Fibroblast of lung (primary cell): ENCODE measurements at regions not wholly inside any gene's neighbourhood (a gene's known extent, or its start where the extent isn't known, plus 50 kb on each side); places are given as distances from the start of the nearest gene placed in this dataset.

ENCODE experiments used
- DNase-seq, 2 donors: peaks; one replicate each; pipeline versions ENCODE4 v3.0.0 to v3.0.0-alpha.2; 2010; ENCODE audit warnings: low read depth in 2 of 2
- H2AFZ ChIP-seq: 2 replicates; pipeline ENCODE4 v1.5.1; 2012; ENCODE audit warnings: low read length, control low read depth, inconsistent platforms
- H3K27ac ChIP-seq: 2 replicates; pipeline ENCODE4 v1.5.1; 2011; ENCODE audit warnings: low read length, control low read depth; ENCODE audit not compliant: insufficient read depth
- H3K27me3 ChIP-seq: 2 replicates; pipeline ENCODE4 v1.5.1; 2011; ENCODE audit warnings: mild to moderate bottlenecking, low read length; ENCODE audit not compliant: control insufficient read depth, insufficient read depth
- H3K36me3 ChIP-seq: 2 replicates; pipeline ENCODE4 v1.5.1; 2011; ENCODE audit warnings: low read length; ENCODE audit not compliant: control insufficient read depth, insufficient read depth
- H3K4me1 ChIP-seq: 2 replicates; pipeline ENCODE4 v1.5.1; 2011; ENCODE audit warnings: low read length; ENCODE audit not compliant: control insufficient read depth, insufficient read depth; ENCODE audit errors: extremely low read depth
- H3K4me2 ChIP-seq: 2 replicates; pipeline ENCODE4 v1.5.1; 2011; ENCODE audit warnings: low read length, control low read depth; ENCODE audit not compliant: insufficient read depth; ENCODE audit errors: extremely low read depth
- H3K4me3 ChIP-seq, 4 experiments: fragments of 200-600 bp in 1 of 4; sonication (generic) in 1 of 4; replicated peaks in 1 of 4; 2 replicates each; pipeline ENCODE4 v1.5.1; 2011 to 2016; ENCODE audit warnings: low read length in 4 of 4, low read depth in 3 of 4, mild to moderate bottlenecking in 3 of 4, control low read depth in 2 of 4, inconsistent platforms in 1 of 4, mixed read lengths in 1 of 4; ENCODE audit not compliant: insufficient read depth in 1 of 4; ENCODE audit errors: control extremely low read depth in 1 of 4
- H3K79me2 ChIP-seq: 2 replicates; pipeline ENCODE4 v1.5.1; 2012; ENCODE audit warnings: mild to moderate bottlenecking, low read length, inconsistent platforms; ENCODE audit not compliant: control insufficient read depth, insufficient read depth
- H3K9ac ChIP-seq: 2 replicates; pipeline ENCODE4 v1.5.1; 2011; ENCODE audit warnings: mild to moderate bottlenecking, low read length, control low read depth; ENCODE audit not compliant: insufficient read depth
- H3K9me3 ChIP-seq: 2 replicates; pipeline ENCODE4 v1.5.1; 2012; ENCODE audit warnings: low read depth, low read length; ENCODE audit not compliant: control insufficient read depth, insufficient read depth
- H4K20me1 ChIP-seq: 2 replicates; pipeline ENCODE4 v1.5.1; 2011; ENCODE audit warnings: low read length; ENCODE audit not compliant: control insufficient read depth, insufficient read depth; ENCODE audit errors: extremely low read depth
- CTCF ChIP-seq, 2 donors: IDR thresholded peaks in 1 of 2; conservative IDR thresholded peaks in 1 of 2; 1 replicate in 1 of 2; 2 replicates in 1 of 2; pipeline ENCODE4 v1.5.1; 2011 to 2012; ENCODE audit warnings: low read length in 2 of 2, control low read depth in 1 of 2, inconsistent platforms in 1 of 2, low read depth in 1 of 2, mild to moderate bottlenecking in 1 of 2
- EZH2 ChIP-seq: IDR thresholded peaks from 2 replicates; pipeline ENCODE4 v1.5.1; 2012; ENCODE audit warnings: low read length, control low read depth, mild to moderate bottlenecking; ENCODE audit errors: missing control alignments

- no peaks in the 10 kb centered on the region for H3K27me3 ChIP-seq
- no peak overlapping the region for H3K9ac ChIP-seq
- DNase-seq = no peak
- no peaks in the 10 kb centered on the region for H3K4me1 ChIP-seq
- H3K4me3 ChIP-seq = no peak overlapping the region
- no peak for TF ChIP-seq EZH2
- TF ChIP-seq CTCF (conservative IDR thresholded peaks at IDR 0.05 in 1 of 2, IDR thresholded peaks at IDR 0.05 in 1 of 2; ENCODE audit: low read depth in 1 of 2, low read length in 2 of 2) = no peak
- H3K36me3 ChIP-seq = no peaks in the 10 kb centered on the region
- peaks cover 4% of the 10 kb centered on the region for H3K9me3 ChIP-seq
- no peak overlapping the region for H3K27ac ChIP-seq
- no peak overlapping the region for H2AFZ ChIP-seq
- no peaks in the 10 kb centered on the region for H3K79me2 ChIP-seq
- H3K4me2 ChIP-seq = no peak overlapping the region
- H4K20me1 ChIP-seq = no peaks in the 10 kb centered on the region
These were observed 86.6 kb upstream of the ACTRT2 start for GRCh38 chr1:2934642-2935081.

- no peak overlapping the region for H3K27ac ChIP-seq
- no peak for DNase-seq
- no peaks in the 10 kb centered on the region for H3K27me3 ChIP-seq
- no peaks in the 10 kb centered on the region for H3K36me3 ChIP-seq
- peaks cover 4% of the 10 kb centered on the region for H3K9me3 ChIP-seq
- no peaks in the 10 kb centered on the region for H3K4me1 ChIP-seq
- no peaks in the 10 kb centered on the region for H3K79me2 ChIP-seq
- H3K4me2 ChIP-seq = no peak overlapping the region
- H3K4me3 ChIP-seq = no peak overlapping the region
- H4K20me1 ChIP-seq = no peaks in the 10 kb centered on the region
- TF ChIP-seq EZH2 (no peak), CTCF (conservative IDR thresholded peaks at IDR 0.05 in 1 of 2, IDR thresholded peaks at IDR 0.05 in 1 of 2; ENCODE audit: low read depth in 1 of 2, low read length in 2 of 2) (no peak)
- H2AFZ ChIP-seq = no peak overlapping the region
- H3K9ac ChIP-seq = no peak overlapping the region
These were observed 86.1 kb upstream of the ACTRT2 start for GRCh38 chr1:2935184-2935583.

- Histone ChIP-seq H3K27me3 (no peaks in the 10 kb centered on the region), H3K79me2 (no peaks in the 10 kb centered on the region), H2AFZ (no peak overlapping the region), H4K20me1 (no peaks in the 10 kb centered on the region), H3K27ac (no peak overlapping the region), H3K36me3 (no peaks in the 10 kb centered on the region), H3K4me3 (no peak overlapping the region), H3K4me2 (no peak overlapping the region), H3K9ac (no peak overlapping the region), H3K4me1 (no peaks in the 10 kb centered on the region), H3K9me3 (peaks cover 4% of the 10 kb centered on the region)
- DNase-seq = no peak
- no peak for TF ChIP-seq CTCF (conservative IDR thresholded peaks at IDR 0.05 in 1 of 2, IDR thresholded peaks at IDR 0.05 in 1 of 2; ENCODE audit: low read depth in 1 of 2, low read length in 2 of 2)
- no peak for TF ChIP-seq EZH2
These were observed 85.4 kb upstream of the ACTRT2 start for GRCh38 chr1:2935751-2936390.
